GM23248 (cell line): ENCODE measurements at regions not wholly inside any gene's neighbourhood (a gene's known extent, or its start where the extent isn't known, plus 50 kb on each side); places are given as distances from the start of the nearest gene placed in this dataset.

Experiments
- EZH2 ChIP-seq: fragments of 200-600 bp; sonication (generic); IDR thresholded peaks from 2 replicates; pipeline ENCODE4 v1.6.1; 2018; ENCODE audit warnings: antibody characterized with exemption, mild to moderate bottlenecking; ENCODE audit not compliant: insufficient read depth, poor library complexity, severe bottlenecking
- EZH2phosphoT487 ChIP-seq: fragments of 200-600 bp; sonication (generic); IDR thresholded peaks from 2 replicates; pipeline ENCODE4 v1.6.1; 2018; ENCODE audit warnings: antibody characterized with exemption, moderate library complexity, mild to moderate bottlenecking, low read depth; ENCODE audit not compliant: insufficient read depth

DNA sequence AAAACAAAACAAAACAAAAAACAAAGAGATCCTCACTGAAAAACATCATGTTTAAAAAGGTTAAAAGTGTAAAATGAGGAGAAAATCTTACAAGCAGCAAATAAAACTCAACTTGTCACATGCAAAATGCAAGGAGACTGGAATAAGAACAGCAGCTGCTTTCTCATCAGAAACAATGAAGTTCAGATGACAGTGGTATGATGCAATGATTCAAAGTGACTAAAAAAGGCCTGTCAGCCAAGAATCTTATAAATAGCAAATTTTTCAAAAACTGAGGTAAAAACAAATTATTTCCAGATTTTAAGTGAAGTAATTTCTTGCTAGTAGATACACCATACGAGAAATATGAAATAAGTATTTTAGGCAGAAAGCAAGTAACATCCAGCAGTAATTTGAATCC is 68.6 kb upstream of the EPHA3 start:
- TF ChIP-seq EZH2 (no peak), EZH2phosphoT487 (no peak)
